ENCODE measurements at regions not wholly inside any gene's neighbourhood (a gene's known extent, or its start where the extent isn't known, plus 50 kb on each side); places are given as distances from the start of the nearest gene placed in this dataset.

GRCh38 chr13:40148742-40149141 lies 493.3 kb downstream of the COG6 start:
- H3K4me3 ChIP-seq (ENCODE audit: low read depth, low read length): no peak overlapping the region
- TF ChIP-seq CTCF (conservative IDR thresholded peaks at IDR 0.05; ENCODE audit: low read depth, low read length): no peak
- no peak for DNase-seq (ENCODE audit: low read depth)

GRCh38 chr13:40149611-40150274 lies 494.3 kb downstream of the COG6 start:
- peak; percentile 96 for DNase-seq (ENCODE audit: low read depth)
- no peak overlapping the region for H3K4me3 ChIP-seq (ENCODE audit: low read depth, low read length)
- no peak for TF ChIP-seq CTCF (conservative IDR thresholded peaks at IDR 0.05; ENCODE audit: low read depth, low read length)

GRCh38 chr13:40151673-40152072 lies 496.2 kb downstream of the COG6 start:
- no peak for DNase-seq (ENCODE audit: low read depth)
- H3K4me3 ChIP-seq (ENCODE audit: low read depth, low read length): no peak overlapping the region
- no peak for TF ChIP-seq CTCF (conservative IDR thresholded peaks at IDR 0.05; ENCODE audit: low read depth, low read length)

GRCh38 chr13:40152145-40152544 lies 496.7 kb downstream of the COG6 start:
- peak; percentile 96 for DNase-seq (ENCODE audit: low read depth)
- H3K4me3 ChIP-seq (ENCODE audit: low read depth, low read length): no peak overlapping the region
- peak; percentile 38 for TF ChIP-seq CTCF (conservative IDR thresholded peaks at IDR 0.05; ENCODE audit: low read depth, low read length)

- no peak for DNase-seq (ENCODE audit: low read depth)
- no peak for TF ChIP-seq CTCF (conservative IDR thresholded peaks at IDR 0.05; ENCODE audit: low read depth, low read length)
- H3K4me3 ChIP-seq (ENCODE audit: low read depth, low read length): no peak overlapping the region
Measured at GRCh38 chr13:40152922-40153321, 497.5 kb downstream of the COG6 start.

- no peak overlapping the region for H3K4me3 ChIP-seq (ENCODE audit: low read depth, low read length)
- DNase-seq (ENCODE audit: low read depth): peak; percentile 49
- TF ChIP-seq CTCF (conservative IDR thresholded peaks at IDR 0.05; ENCODE audit: low read depth, low read length): no peak
Measured at GRCh38 chr13:40153516-40153915, 498.1 kb downstream of the COG6 start.

- no peak for TF ChIP-seq CTCF (conservative IDR thresholded peaks at IDR 0.05; ENCODE audit: low read depth, low read length)
- no peak for DNase-seq (ENCODE audit: low read depth)
- H3K4me3 ChIP-seq (ENCODE audit: low read depth, low read length): no peak overlapping the region
Measured at GRCh38 chr13:40155201-40155600, 499.7 kb downstream of the COG6 start.

All from choroid plexus epithelial cell (primary cell).